HG02588 (cell line): ENCODE measurements at regions not wholly inside any gene's neighbourhood (a gene's known extent, or its start where the extent isn't known, plus 50 kb on each side); places are given as distances from the start of the nearest gene placed in this dataset.
A peak's percentile ranks its signal among the peaks of the same experiment; 100 is the strongest.

ENCODE experiments used
- ATAC-seq: cut with Tn5 transposase; IDR thresholded peaks from one replicate; pipeline ENCODE4 v1.9.1; 2021; ENCODE audit warnings: mild to moderate bottlenecking, moderate library complexity; ENCODE audit not compliant: unreplicated experiment

- no peak for ATAC-seq
Measured at GRCh38 chr2:212873256-212873655, 278.2 kb downstream of the IKZF2 start.

- ATAC-seq, result no peak
Measured at GRCh38 chr2:212871597-212871996, 279.8 kb downstream of the IKZF2 start.

DNA sequence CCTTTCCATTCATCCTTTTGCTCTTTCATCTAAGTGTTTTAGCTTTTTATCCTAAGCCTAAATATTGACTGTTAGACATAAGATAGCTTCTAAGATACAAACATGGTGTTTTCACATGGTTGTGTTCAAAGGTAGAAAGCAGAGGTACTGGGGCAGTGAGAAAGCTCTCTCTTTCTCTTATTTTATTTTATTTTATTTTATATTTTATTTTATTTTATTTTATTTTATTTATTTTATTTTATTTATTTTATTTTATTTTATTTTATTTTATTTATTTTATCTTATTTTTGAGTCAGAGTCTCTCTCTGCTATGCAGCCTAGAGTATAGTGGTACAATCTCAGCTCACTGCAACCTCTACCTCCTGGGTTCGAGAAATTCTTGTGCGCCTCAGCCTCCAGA is 287.2 kb downstream of the IKZF2 start:
- ATAC-seq, result no peak

- no peak for ATAC-seq
Measured at GRCh38 chr2:212863185-212863588, 288.2 kb downstream of the IKZF2 start.

- no peak for ATAC-seq
Measured at GRCh38 chr2:212858496-212858895, 292.9 kb downstream of the IKZF2 start.

DNA sequence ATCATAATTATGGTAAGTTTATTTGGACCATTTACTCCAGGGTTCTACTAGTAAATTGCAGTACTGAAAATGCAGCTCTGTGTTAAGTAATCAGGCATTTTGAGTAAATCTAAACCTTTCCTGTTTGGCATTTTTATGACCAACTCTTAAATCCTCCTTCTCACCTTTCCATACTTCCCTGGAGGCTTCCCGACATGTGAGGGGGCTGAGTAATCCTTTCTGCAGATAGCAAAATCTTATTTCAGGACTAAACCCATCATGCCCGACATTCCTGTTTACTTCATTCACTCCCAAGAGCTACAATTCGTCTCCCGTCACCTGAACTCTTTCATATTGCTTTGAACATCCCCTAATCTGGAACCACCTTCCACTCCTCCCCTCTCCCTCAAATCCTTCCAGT is 296.6 kb downstream of the IKZF2 start:
- no peak for ATAC-seq

DNA sequence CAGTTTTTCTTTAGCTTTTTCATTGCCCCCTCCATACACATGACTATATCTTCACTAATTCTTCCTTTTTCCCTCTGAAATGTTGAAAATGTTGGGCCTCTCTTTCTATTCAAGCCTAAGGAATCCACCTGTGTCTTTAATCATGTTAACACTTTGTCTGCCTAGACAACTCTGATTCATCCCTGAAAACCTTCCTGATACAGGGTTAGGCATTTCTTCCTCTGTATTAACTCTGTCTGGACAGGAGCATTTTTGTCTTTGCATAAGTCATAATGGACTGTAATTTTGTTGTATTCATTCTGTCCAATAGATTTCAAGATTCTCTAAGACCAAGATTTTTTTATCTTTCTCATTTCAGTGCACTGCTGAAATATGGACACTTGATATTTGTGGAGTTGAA is 297.3 kb downstream of the IKZF2 start:
- ATAC-seq, result no peak

- no peak for ATAC-seq
Measured at GRCh38 chr2:212845941-212846340, 305.5 kb downstream of the IKZF2 start.

- no peak for ATAC-seq
Measured at GRCh38 chr2:212843409-212844199, 305.0 kb upstream of the ERBB4 start.

DNA sequence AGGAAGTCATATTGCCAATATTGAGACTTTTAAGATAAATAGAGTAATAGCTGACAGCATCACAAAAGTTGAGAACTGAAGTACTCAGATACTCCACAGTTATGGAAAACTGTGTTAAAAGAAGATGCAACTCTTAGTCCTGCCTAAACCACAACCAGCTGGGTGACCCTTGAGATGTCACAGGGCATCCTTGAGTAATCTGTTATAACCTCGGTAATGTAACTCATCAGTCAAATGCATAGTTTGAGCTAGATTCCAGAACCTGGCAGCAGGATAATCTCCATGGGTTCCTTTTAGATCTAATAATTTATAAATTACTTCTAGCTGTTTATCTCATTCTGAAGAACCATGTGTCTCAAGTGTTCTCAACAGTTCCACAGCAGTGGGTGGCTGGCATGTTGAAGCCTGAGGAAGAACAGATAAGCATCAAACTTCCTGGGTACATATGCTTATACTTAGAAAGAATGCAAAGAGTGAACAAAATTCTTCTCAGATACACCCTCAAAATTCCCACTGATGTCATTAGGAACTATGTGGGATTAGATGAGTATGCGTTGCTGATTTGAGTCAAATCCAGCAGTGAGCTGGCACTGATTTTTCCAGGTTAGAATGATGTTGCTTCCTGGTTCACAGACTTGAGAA is 304.1 kb upstream of the ERBB4 start:
- no peak for ATAC-seq

- no peak for ATAC-seq
Measured at GRCh38 chr2:212841460-212841859, 302.9 kb upstream of the ERBB4 start.

GRCh38 chr2:212832211-212833195 is 293.9 kb upstream of the ERBB4 start:
- no peak for ATAC-seq

- no peak for ATAC-seq
Measured at GRCh38 chr2:212831671-212832199, 293.1 kb upstream of the ERBB4 start.

- ATAC-seq, result no peak
Measured at GRCh38 chr2:212816267-212816666, 277.7 kb upstream of the ERBB4 start.

- ATAC-seq, result peak; percentile 68
Measured at GRCh38 chr2:212815453-212815852, 276.9 kb upstream of the ERBB4 start.

DNA sequence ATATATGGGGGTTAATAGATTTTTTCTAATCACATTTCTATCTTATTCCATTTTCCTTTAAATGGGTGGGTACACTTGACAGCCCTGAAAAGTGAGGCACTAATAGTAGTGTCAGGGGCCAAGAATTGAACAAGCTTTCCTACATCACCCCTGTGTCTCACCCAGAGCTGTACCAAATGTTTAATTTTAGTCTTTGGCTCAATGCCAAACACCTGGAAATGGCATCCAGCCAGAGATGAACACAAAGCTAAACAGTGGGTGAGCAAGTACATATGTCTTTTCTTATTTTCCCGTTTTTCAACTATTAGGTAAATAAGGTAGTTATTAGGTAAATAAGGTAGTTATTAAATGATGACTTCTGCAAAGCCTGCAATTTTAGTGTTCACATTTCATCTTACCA is 276.3 kb upstream of the ERBB4 start:
- no peak for ATAC-seq

DNA sequence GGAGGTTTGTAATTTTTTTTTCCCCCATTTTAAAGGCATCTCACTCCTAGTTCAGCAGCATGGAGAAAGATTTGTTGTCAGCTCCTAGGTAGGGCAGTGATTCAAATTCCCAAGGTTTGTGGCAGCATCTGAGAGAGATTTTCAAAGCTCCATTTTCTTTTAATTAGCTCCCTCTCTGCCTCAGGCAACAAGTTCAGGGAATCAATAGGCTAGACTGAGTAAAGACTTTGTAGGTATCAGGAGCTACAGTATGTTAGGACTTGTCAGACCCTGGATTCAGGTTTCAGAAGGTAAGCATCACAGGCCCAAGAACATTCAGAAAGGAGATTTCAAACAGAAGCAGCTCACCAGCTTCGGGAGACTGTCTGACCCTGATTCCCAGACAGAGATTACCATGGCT is 273.3 kb upstream of the ERBB4 start:
- ATAC-seq, result no peak

DNA sequence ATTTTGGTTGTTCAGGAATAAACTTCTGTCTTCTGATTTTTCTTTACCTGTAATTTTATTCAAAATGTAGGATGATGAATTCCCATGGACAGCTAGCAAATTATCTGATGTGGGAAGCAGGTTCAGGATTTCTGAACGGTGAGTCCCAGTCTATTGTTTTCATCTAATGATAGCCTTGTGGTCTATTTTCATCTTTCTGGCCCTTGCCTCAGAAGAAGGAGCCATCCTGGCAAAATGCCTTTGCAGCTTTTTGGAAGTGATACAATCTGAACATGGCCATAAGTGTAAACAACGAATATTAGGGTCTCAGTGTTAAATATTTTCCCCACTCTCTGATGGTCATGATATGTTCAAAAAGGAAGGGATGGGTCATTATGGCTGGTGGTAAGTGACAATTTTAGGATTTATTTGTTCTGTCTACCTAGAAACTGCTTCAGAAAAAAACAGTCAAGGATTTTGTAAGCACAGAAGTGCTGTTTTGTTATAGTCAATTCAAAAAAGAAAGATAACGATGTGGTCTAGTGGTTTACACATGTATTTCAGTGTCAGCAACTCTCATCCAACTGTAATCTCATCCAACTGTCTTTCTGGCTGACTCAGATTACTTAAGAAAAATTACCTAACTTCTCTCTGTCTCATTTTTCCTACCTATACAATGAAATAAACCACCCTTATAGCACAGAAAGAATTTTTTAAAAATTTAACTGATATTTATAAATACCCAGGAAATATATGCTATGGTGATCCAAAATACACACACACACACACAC is 272.6 kb upstream of the ERBB4 start:
- no peak for ATAC-seq

DNA sequence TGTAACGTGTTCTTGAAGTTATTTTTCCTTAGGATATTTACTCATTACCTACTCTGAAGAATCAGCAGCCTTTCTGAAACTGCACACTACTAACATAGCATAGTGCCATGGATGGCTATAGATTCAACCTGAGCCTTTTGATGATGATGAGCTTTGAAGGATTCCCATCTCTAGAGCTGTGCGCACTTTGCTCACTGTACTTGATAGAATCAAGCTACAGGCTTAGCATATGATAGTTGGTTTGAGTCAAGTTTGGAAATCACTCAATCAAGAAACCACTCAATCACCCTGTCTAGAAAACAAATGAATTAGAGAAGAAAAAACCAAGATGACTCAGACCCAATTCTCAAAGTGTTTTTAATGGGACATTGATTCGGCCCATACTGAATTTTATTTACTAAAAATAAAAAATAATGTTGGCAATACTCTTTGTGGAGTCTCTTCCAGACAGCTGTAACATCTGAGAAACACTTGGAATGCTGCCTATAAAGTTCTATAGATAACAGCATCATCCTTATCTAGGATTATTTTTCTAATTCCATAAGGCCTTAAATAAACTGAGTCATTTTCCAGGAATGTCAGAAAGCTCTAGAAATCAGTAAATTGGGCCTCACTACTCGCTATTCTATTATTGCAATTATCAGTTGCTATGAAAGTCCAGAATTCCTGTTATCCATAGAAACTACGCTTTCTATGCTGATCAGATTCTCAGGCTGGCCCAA is 259.0 kb upstream of the ERBB4 start:
- ATAC-seq, result no peak

DNA sequence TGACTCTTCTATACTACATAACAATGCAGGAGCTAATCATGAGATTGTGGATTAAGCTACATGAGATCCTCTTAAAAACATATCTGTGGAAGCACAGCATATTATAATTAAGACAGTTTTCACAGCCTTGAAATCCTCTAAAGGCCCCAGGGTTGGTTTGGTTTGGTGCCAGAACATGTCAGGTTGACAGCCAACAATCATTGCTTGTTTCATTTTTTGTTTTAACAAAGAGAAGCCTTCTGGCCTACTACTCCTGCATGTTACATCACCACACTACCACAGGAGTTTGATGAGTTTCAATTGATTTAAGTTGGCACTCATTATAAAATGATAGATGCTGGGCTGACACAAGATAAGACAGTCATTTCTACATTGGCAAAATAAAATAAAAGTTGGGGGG is 255.9 kb upstream of the ERBB4 start:
- no peak for ATAC-seq
